NOMO-1 (cell line): ENCODE measurements at regions not wholly inside any gene's neighbourhood (a gene's known extent, or its start where the extent isn't known, plus 50 kb on each side); places are given as distances from the start of the nearest gene placed in this dataset.

Source experiments
- DNase-seq, 2 experiments: peaks; one replicate each; lab custom pipeline; 2025; ENCODE audit not compliant: unreplicated experiment in 2 of 2; lab: John Stamatoyannopoulos, UW

- no peak for DNase-seq
These were observed 164.7 kb downstream of the LTN1 start for GRCh38 chr21:28828021-28828420.

GRCh38 chr21:28827422-28827821 is 165.3 kb downstream of the LTN1 start:
- peak in 1 of 2 experiments; percentile 59 for DNase-seq

- no peak for DNase-seq
These were observed 166.1 kb downstream of the LTN1 start for GRCh38 chr21:28826569-28826968.

- DNase-seq = no peak
These were observed 166.7 kb downstream of the LTN1 start for GRCh38 chr21:28826021-28826420.

- DNase-seq = no peak
These were observed 169.2 kb downstream of the LTN1 start for GRCh38 chr21:28823429-28823828.

GRCh38 chr21:28822486-28823335 is 170.0 kb downstream of the LTN1 start:
- DNase-seq = no peak

- no peak for DNase-seq
These were observed 170.6 kb downstream of the LTN1 start for GRCh38 chr21:28822123-28822399.

- no peak for DNase-seq
These were observed 171.2 kb downstream of the LTN1 start for GRCh38 chr21:28821276-28822122.

- no peak for DNase-seq
These were observed 173.9 kb downstream of the LTN1 start for GRCh38 chr21:28818663-28819278.

- DNase-seq = no peak
These were observed 174.8 kb downstream of the LTN1 start for GRCh38 chr21:28817871-28818270.

GRCh38 chr21:28811860-28812259 is 180.8 kb downstream of the LTN1 start:
- no peak for DNase-seq

- DNase-seq = no peak
These were observed 181.7 kb downstream of the LTN1 start for GRCh38 chr21:28810826-28811524.

- DNase-seq = no peak
These were observed 186.8 kb downstream of the LTN1 start for GRCh38 chr21:28805885-28806284.

- no peak for DNase-seq
These were observed 188.5 kb downstream of the LTN1 start for GRCh38 chr21:28804089-28804670.

- DNase-seq = no peak
These were observed 190.8 kb downstream of the LTN1 start for GRCh38 chr21:28801906-28802305.

GRCh38 chr21:28799926-28800325 is 192.8 kb downstream of the LTN1 start:
- DNase-seq = no peak

GRCh38 chr21:28798798-28799197 is 193.9 kb downstream of the LTN1 start:
- DNase-seq = no peak

- DNase-seq = no peak
These were observed 197.4 kb downstream of the LTN1 start for GRCh38 chr21:28795251-28795650.

GRCh38 chr21:28794371-28794851 is 198.3 kb downstream of the LTN1 start:
- no peak for DNase-seq

- DNase-seq = no peak
These were observed 199.6 kb downstream of the LTN1 start for GRCh38 chr21:28793043-28793442.
